C4-2B (cell line): ENCODE measurements at regions not wholly inside any gene's neighbourhood (a gene's known extent, or its start where the extent isn't known, plus 50 kb on each side); places are given as distances from the start of the nearest gene placed in this dataset.

Source experiments
- ZFX ChIP-seq: fragments of 450-650 bp; IDR thresholded peaks from 2 replicates; pipeline ENCODE4 v1.6.1; 2017
- TF ChIP-seq, protein P1 (sequence below): fragments of 450-650 bp; conservative IDR thresholded peaks from 2 replicates; pipeline ENCODE4 v1.5.1; 2017; ENCODE audit warnings: mild to moderate bottlenecking

DNA sequence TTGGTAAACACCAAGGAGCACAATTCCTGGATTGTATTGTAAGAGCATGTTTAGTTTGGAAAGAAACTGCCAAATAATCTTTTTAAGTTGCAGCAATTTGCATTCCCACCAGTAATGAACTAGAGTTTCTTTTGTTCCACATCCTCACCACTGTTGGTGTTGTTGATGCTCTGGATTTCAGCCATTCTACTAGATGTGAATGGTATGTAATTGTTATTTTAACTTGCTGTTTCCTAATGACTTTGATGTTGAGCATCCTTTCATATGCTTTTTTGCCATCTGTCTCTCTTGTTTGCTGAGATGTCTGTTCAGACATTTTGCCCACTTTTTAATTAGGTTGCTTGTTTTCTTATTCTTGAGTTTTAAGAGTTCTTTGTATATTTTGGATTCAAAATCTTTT, 1654.1 kb downstream of the GRIK2 start:
- TF ChIP-seq, protein P1, sequence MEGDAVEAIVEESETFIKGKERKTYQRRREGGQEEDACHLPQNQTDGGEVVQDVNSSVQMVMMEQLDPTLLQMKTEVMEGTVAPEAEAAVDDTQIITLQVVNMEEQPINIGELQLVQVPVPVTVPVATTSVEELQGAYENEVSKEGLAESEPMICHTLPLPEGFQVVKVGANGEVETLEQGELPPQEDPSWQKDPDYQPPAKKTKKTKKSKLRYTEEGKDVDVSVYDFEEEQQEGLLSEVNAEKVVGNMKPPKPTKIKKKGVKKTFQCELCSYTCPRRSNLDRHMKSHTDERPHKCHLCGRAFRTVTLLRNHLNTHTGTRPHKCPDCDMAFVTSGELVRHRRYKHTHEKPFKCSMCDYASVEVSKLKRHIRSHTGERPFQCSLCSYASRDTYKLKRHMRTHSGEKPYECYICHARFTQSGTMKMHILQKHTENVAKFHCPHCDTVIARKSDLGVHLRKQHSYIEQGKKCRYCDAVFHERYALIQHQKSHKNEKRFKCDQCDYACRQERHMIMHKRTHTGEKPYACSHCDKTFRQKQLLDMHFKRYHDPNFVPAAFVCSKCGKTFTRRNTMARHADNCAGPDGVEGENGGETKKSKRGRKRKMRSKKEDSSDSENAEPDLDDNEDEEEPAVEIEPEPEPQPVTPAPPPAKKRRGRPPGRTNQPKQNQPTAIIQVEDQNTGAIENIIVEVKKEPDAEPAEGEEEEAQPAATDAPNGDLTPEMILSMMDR: no peak
- no peak for TF ChIP-seq ZFX
